DND-41 (cell line): ENCODE measurements at regions not wholly inside any gene's neighbourhood (a gene's known extent, or its start where the extent isn't known, plus 50 kb on each side); places are given as distances from the start of the nearest gene placed in this dataset.

ENCODE experiments used
- EZH2 ChIP-seq: IDR thresholded peaks from 3 replicates; pipeline ENCODE4 v1.6.1; 2012; ENCODE audit warnings: borderline replicate concordance, low read depth, mild to moderate bottlenecking, moderate library complexity, low read length, inconsistent platforms; ENCODE audit not compliant: severe bottlenecking
- TF ChIP-seq, protein P1 (sequence below): IDR thresholded peaks from 2 replicates; pipeline ENCODE4 v1.5.1; 2012; ENCODE audit warnings: borderline replicate concordance, low read length, moderate library complexity, mild to moderate bottlenecking; ENCODE audit not compliant: poor library complexity, severe bottlenecking; ENCODE audit errors: extremely low read depth

DNA sequence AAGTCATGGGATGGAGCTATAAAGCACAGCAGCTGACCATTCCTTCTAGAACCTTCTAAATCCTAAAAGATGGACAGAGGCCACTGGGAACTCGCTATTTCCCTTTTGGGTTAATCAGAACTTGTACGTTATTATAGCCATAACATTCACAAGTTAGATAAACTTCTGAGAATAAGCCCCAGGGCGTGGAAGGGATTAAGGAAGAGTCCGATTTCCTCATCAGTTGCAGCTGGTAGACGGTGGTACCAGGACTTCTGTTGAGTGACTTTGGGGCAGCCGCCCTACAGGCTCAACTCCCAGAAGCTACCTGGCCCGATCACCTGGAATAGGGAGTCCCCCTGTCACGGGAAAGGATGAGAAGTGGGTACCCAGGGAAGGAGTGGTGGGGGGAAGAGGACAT is 370.1 kb upstream of the ZFHX3 start:
- TF ChIP-seq, protein P1, sequence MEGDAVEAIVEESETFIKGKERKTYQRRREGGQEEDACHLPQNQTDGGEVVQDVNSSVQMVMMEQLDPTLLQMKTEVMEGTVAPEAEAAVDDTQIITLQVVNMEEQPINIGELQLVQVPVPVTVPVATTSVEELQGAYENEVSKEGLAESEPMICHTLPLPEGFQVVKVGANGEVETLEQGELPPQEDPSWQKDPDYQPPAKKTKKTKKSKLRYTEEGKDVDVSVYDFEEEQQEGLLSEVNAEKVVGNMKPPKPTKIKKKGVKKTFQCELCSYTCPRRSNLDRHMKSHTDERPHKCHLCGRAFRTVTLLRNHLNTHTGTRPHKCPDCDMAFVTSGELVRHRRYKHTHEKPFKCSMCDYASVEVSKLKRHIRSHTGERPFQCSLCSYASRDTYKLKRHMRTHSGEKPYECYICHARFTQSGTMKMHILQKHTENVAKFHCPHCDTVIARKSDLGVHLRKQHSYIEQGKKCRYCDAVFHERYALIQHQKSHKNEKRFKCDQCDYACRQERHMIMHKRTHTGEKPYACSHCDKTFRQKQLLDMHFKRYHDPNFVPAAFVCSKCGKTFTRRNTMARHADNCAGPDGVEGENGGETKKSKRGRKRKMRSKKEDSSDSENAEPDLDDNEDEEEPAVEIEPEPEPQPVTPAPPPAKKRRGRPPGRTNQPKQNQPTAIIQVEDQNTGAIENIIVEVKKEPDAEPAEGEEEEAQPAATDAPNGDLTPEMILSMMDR, result no peak
- no peak for TF ChIP-seq EZH2
